HEK293 (cell line): ENCODE measurements at regions not wholly inside any gene's neighbourhood (a gene's known extent, or its start where the extent isn't known, plus 50 kb on each side); places are given as distances from the start of the nearest gene placed in this dataset.
A peak's percentile ranks its signal among the peaks of the same experiment; 100 is the strongest.

Experiments used
- CTCF ChIA-PET: fragments of 350-600 bp; formaldehyde crosslinking; extraction: SDS; loops from one replicate; lab custom pipeline; 2021; ENCODE audit warnings: antibody characterized with exemption; lab: Yijun Ruan, JAX
- POLR2A ChIA-PET: fragments of 300-600 bp; formaldehyde crosslinking; extraction: SDS; loops from one replicate; lab custom pipeline; 2020; ENCODE audit warnings: antibody characterized with exemption, inconsistent platforms; lab: Yijun Ruan, JAX
- H3K27ac ChIP-seq: fragments of 200-500 bp; sonication (Bioruptor generic); 2 replicates; pipeline ENCODE4 v1.5.1; 2014; ENCODE audit warnings: low read depth, low read length, control low read depth, inconsistent platforms; ENCODE audit errors: extremely low read depth
- H3K36me3 ChIP-seq, 2 experiments: fragments of 200-500 bp in 1 of 2; sonication (Bioruptor generic) in 1 of 2; 1 replicate in 1 of 2; 2 replicates in 1 of 2; pipeline ENCODE4 v1.5.1; 2014 to 2017; ENCODE audit warnings: inconsistent platforms in 2 of 2, low read length in 2 of 2; ENCODE audit not compliant: control insufficient read depth in 2 of 2, insufficient read depth in 1 of 2
- H3K4me1 ChIP-seq: fragments of 200-500 bp; sonication (Bioruptor generic); 2 replicates; pipeline ENCODE4 v1.5.1; 2014; ENCODE audit warnings: mild to moderate bottlenecking, low read length, inconsistent platforms; ENCODE audit not compliant: control insufficient read depth, insufficient read depth
- H3K4me3 ChIP-seq: 2 replicates; pipeline ENCODE4 v1.5.1; 2011; ENCODE audit warnings: low read depth, mild to moderate bottlenecking, control low read depth, low read length, moderate library complexity
- H3K9me3 ChIP-seq: fragments of 200-500 bp; sonication (Bioruptor generic); 2 replicates; pipeline ENCODE4 v1.5.1; 2014; ENCODE audit warnings: low read depth, low read length, inconsistent platforms; ENCODE audit not compliant: control insufficient read depth, insufficient read depth
- GLIS1 ChIP-seq: fragments of 450-650 bp; formaldehyde crosslinking; IDR thresholded peaks from 2 replicates; pipeline ENCODE4 v1.5.1; 2016; ENCODE audit warnings: missing biosample characterization, missing genetic modification characterization
- INSM2 ChIP-seq: fragments of 450-650 bp; formaldehyde crosslinking; IDR thresholded peaks from 2 replicates; pipeline ENCODE4 v1.5.1; 2016; ENCODE audit warnings: missing biosample characterization, missing genetic modification characterization
- OSR2 ChIP-seq: fragments of 450-650 bp; formaldehyde crosslinking; IDR thresholded peaks from 2 replicates; pipeline ENCODE4 v1.5.1; 2016; ENCODE audit warnings: missing biosample characterization, missing genetic modification characterization
- OVOL3 ChIP-seq: fragments of 450-650 bp; formaldehyde crosslinking; IDR thresholded peaks from 2 replicates; pipeline ENCODE4 v1.5.1; 2016; ENCODE audit warnings: missing biosample characterization, missing genetic modification characterization
- PRDM1 ChIP-seq: fragments of 450-650 bp; formaldehyde crosslinking; IDR thresholded peaks from 2 replicates; pipeline ENCODE4; 2016; ENCODE audit warnings: missing biosample characterization, missing genetic modification characterization
- SCRT1 ChIP-seq: fragments of 450-650 bp; formaldehyde crosslinking; IDR thresholded peaks from 2 replicates; pipeline ENCODE4 v1.5.1; 2016; ENCODE audit warnings: missing biosample characterization, missing genetic modification characterization, borderline replicate concordance
- ZBTB44 ChIP-seq: fragments of 450-650 bp; IDR thresholded peaks from 2 replicates; pipeline ENCODE4 v1.5.1; 2018; ENCODE audit warnings: missing biosample characterization, mild to moderate bottlenecking, missing genetic modification characterization
- ZBTB49 ChIP-seq: fragments of 450-650 bp; formaldehyde crosslinking; IDR thresholded peaks from 2 replicates; pipeline ENCODE4 v1.5.1; 2016; ENCODE audit warnings: missing biosample characterization, missing genetic modification characterization, low read depth
- ZEB2 ChIP-seq: fragments of 450-650 bp; formaldehyde crosslinking; IDR thresholded peaks from 2 replicates; pipeline ENCODE4 v1.5.1; 2016; ENCODE audit warnings: missing biosample characterization, missing genetic modification characterization
- ZFP41 ChIP-seq: fragments of 450-650 bp; formaldehyde crosslinking; IDR thresholded peaks from 2 replicates; pipeline ENCODE4 v1.5.1; 2016; ENCODE audit warnings: missing biosample characterization, missing genetic modification characterization, borderline replicate concordance
- ZIC2 ChIP-seq: fragments of 450-650 bp; formaldehyde crosslinking; IDR thresholded peaks from 2 replicates; pipeline ENCODE4 v1.5.1; 2016; ENCODE audit warnings: missing biosample characterization, missing genetic modification characterization
- ZNF138 ChIP-seq: fragments of 450-650 bp; formaldehyde crosslinking; IDR thresholded peaks from 2 replicates; pipeline ENCODE4 v1.5.1; 2016; ENCODE audit warnings: missing biosample characterization, missing genetic modification characterization, borderline replicate concordance
- ZNF239 ChIP-seq: fragments of 450-650 bp; formaldehyde crosslinking; IDR thresholded peaks from 2 replicates; pipeline ENCODE4 v1.5.1; 2016; ENCODE audit warnings: missing biosample characterization, missing genetic modification characterization
- ZNF24 ChIP-seq: fragments of 450-650 bp; formaldehyde crosslinking; IDR thresholded peaks from 2 replicates; pipeline ENCODE4 v1.5.1; 2016; ENCODE audit warnings: missing biosample characterization, missing genetic modification characterization
- ZNF26 ChIP-seq: fragments of 450-650 bp; formaldehyde crosslinking; IDR thresholded peaks from 2 replicates; pipeline ENCODE4 v1.5.1; 2016; ENCODE audit warnings: missing biosample characterization, missing genetic modification characterization
- ZNF350 ChIP-seq: fragments of 450-650 bp; formaldehyde crosslinking; IDR thresholded peaks from 2 replicates; pipeline ENCODE4 v1.5.0; 2017; ENCODE audit warnings: missing biosample characterization, mild to moderate bottlenecking, missing genetic modification characterization
- ZNF398 ChIP-seq: fragments of 450-650 bp; formaldehyde crosslinking; IDR thresholded peaks from 2 replicates; pipeline ENCODE4 v1.5.1; 2017; ENCODE audit warnings: missing biosample characterization, missing genetic modification characterization
- ZNF426 ChIP-seq: fragments of 450-650 bp; formaldehyde crosslinking; IDR thresholded peaks from 2 replicates; pipeline ENCODE4 v1.5.1; 2017; ENCODE audit warnings: missing biosample characterization, missing genetic modification characterization, mild to moderate bottlenecking, inconsistent platforms, moderate library complexity
- ZNF473 ChIP-seq: fragments of 450-650 bp; formaldehyde crosslinking; IDR thresholded peaks from 2 replicates; pipeline ENCODE4 v1.5.1; 2017; ENCODE audit warnings: missing biosample characterization, missing genetic modification characterization
- ZNF521 ChIP-seq: fragments of 450-650 bp; formaldehyde crosslinking; IDR thresholded peaks from 2 replicates; pipeline ENCODE4 v1.5.1; 2017; ENCODE audit warnings: missing biosample characterization, mild to moderate bottlenecking, missing genetic modification characterization
- ZNF600 ChIP-seq: fragments of 450-650 bp; formaldehyde crosslinking; IDR thresholded peaks from 2 replicates; pipeline ENCODE4 v1.5.1; 2016; ENCODE audit warnings: missing biosample characterization, missing genetic modification characterization

- CTCF ChIA-PET = no interaction called here
- no peak for TF ChIP-seq ZNF473 (tag by site-specific recombination)
- no peak for TF ChIP-seq ZNF24
- TF ChIP-seq OSR2 = no peak
- no peak for TF ChIP-seq ZNF138 (tag by site-specific recombination)
- TF ChIP-seq ZFP41 (tag by site-specific recombination) = no peak
- no peak for TF ChIP-seq ZBTB49 (tag by site-specific recombination)
- no peak for TF ChIP-seq SCRT1 (tag by site-specific recombination)
- no peak for TF ChIP-seq ZNF239 (tag by site-specific recombination)
These were observed 481.0 kb downstream of the SOX6 start for GRCh38 chr11:15875393-15875792.

GRCh38 chr11:15875943-15876342 is 480.4 kb downstream of the SOX6 start:
- ChIA-PET POLR2A (no interaction called here), CTCF (no interaction called here)
- Histone ChIP-seq H3K4me3 (no peak overlapping the region), H3K9me3 (no peaks in the 10 kb centered on the region), H3K36me3 (no peaks in the 10 kb centered on the region), H3K27ac (no peak overlapping the region), H3K4me1 (no peaks in the 10 kb centered on the region)
- no peak for TF ChIP-seq INSM2 (tag by site-specific recombination)
- no peak for TF ChIP-seq OSR2
- no peak for TF ChIP-seq PRDM1 (tag by site-specific recombination)
- peak; percentile 61 for TF ChIP-seq ZIC2
- TF ChIP-seq ZNF398 (tag by site-specific recombination) = no peak
- no peak for TF ChIP-seq ZEB2 (tag by site-specific recombination)
- TF ChIP-seq ZNF350 (tag by site-specific recombination) = no peak
- no peak for TF ChIP-seq ZNF600
- peak; percentile 79 for TF ChIP-seq GLIS1 (tag by site-specific recombination)
- no peak for TF ChIP-seq OVOL3
- no peak for TF ChIP-seq ZNF521 (tag by site-specific recombination)
- no peak for TF ChIP-seq ZBTB44
- no peak for TF ChIP-seq ZNF26 (tag by site-specific recombination)
- TF ChIP-seq ZNF426 (tag by site-specific recombination) = no peak

More at GRCh38 chr11:15875393-15875792, 481.0 kb downstream of the SOX6 start:
- no peaks in the 10 kb centered on the region for H3K9me3 ChIP-seq
- H3K4me3 ChIP-seq = no peak overlapping the region
- POLR2A ChIA-PET = no interaction called here
- H3K4me1 ChIP-seq = no peaks in the 10 kb centered on the region
- no peak overlapping the region for H3K27ac ChIP-seq
- H3K36me3 ChIP-seq = no peaks in the 10 kb centered on the region
